ENCODE measurements at regions not wholly inside any gene's neighbourhood (a gene's known extent, or its start where the extent isn't known, plus 50 kb on each side); places are given as distances from the start of the nearest gene placed in this dataset.

GRCh38 chr4:163955288-163955687 is 460.8 kb downstream of the TMA16 start:
- no peak overlapping the region for H3K4me3 ChIP-seq
- no peaks in the 10 kb centered on the region for H3K36me3 ChIP-seq
- H3K4me1 ChIP-seq (ENCODE audit: control insufficient read depth in 1 of 2, low read depth in 2 of 2) = no peaks in the 10 kb centered on the region
- no peaks in the 10 kb centered on the region for H3K27me3 ChIP-seq (replicated peaks; ENCODE audit: insufficient read depth)
- H3K27ac ChIP-seq = no peak overlapping the region
- no peaks in the 10 kb centered on the region for H3K9me3 ChIP-seq
- no peak for DNase-seq (ENCODE audit: low spot score)
- TF ChIP-seq CTCF (IDR thresholded peaks at IDR 0.05) = no peak
- no peak for ATAC-seq (ENCODE audit: insufficient number of reproducible peaks, low FRiP score, low read depth)

GRCh38 chr4:163958751-163959150 is 464.3 kb downstream of the TMA16 start:
- H3K27me3 ChIP-seq (replicated peaks; ENCODE audit: insufficient read depth) = no peaks in the 10 kb centered on the region
- H3K4me3 ChIP-seq = no peak overlapping the region
- H3K36me3 ChIP-seq = no peaks in the 10 kb centered on the region
- no peak for ATAC-seq (ENCODE audit: insufficient number of reproducible peaks, low FRiP score, low read depth)
- H3K4me1 ChIP-seq (ENCODE audit: control insufficient read depth in 1 of 2, low read depth in 2 of 2) = no peaks in the 10 kb centered on the region
- TF ChIP-seq CTCF (IDR thresholded peaks at IDR 0.05) = no peak
- H3K27ac ChIP-seq = no peak overlapping the region
- DNase-seq (ENCODE audit: low spot score) = no peak
- no peaks in the 10 kb centered on the region for H3K9me3 ChIP-seq

- ATAC-seq (ENCODE audit: insufficient number of reproducible peaks, low FRiP score, low read depth) = no peak
- H3K27ac ChIP-seq = no peak overlapping the region
- no peak for TF ChIP-seq CTCF (IDR thresholded peaks at IDR 0.05)
- no peaks in the 10 kb centered on the region for H3K27me3 ChIP-seq (replicated peaks; ENCODE audit: insufficient read depth)
- H3K4me1 ChIP-seq (ENCODE audit: control insufficient read depth in 1 of 2, low read depth in 2 of 2) = no peaks in the 10 kb centered on the region
- no peak for DNase-seq (ENCODE audit: low spot score)
- no peaks in the 10 kb centered on the region for H3K9me3 ChIP-seq
- H3K36me3 ChIP-seq = no peaks in the 10 kb centered on the region
- no peak overlapping the region for H3K4me3 ChIP-seq
These were observed 465.4 kb downstream of the TMA16 start for GRCh38 chr4:163959932-163960331.

- Histone ChIP-seq H3K36me3 (no peaks in the 10 kb centered on the region), H3K27me3 (replicated peaks; ENCODE audit: insufficient read depth) (no peaks in the 10 kb centered on the region), H3K4me1 (ENCODE audit: control insufficient read depth in 1 of 2, low read depth in 2 of 2) (no peaks in the 10 kb centered on the region), H3K4me3 (no peak overlapping the region), H3K9me3 (no peaks in the 10 kb centered on the region), H3K27ac (no peak overlapping the region)
- ATAC-seq (ENCODE audit: insufficient number of reproducible peaks, low FRiP score, low read depth) (no peak), DNase-seq (ENCODE audit: low spot score) (no peak)
- no peak for TF ChIP-seq CTCF (IDR thresholded peaks at IDR 0.05)
These were observed 472.1 kb downstream of the TMA16 start for GRCh38 chr4:163966612-163967011.

GRCh38 chr4:163967263-163967662 is 472.8 kb downstream of the TMA16 start:
- DNase-seq (ENCODE audit: low spot score) (no peak), ATAC-seq (ENCODE audit: insufficient number of reproducible peaks, low FRiP score, low read depth) (no peak)
- TF ChIP-seq CTCF (IDR thresholded peaks at IDR 0.05) = no peak
- H3K4me3 ChIP-seq = no peak overlapping the region
- no peak overlapping the region for H3K27ac ChIP-seq
- no peaks in the 10 kb centered on the region for H3K4me1 ChIP-seq (ENCODE audit: control insufficient read depth in 1 of 2, low read depth in 2 of 2)
- no peaks in the 10 kb centered on the region for H3K27me3 ChIP-seq (replicated peaks; ENCODE audit: insufficient read depth)
- H3K9me3 ChIP-seq = no peaks in the 10 kb centered on the region
- no peaks in the 10 kb centered on the region for H3K36me3 ChIP-seq
